H54 (cell line): ENCODE measurements at regions not wholly inside any gene's neighbourhood (a gene's known extent, or its start where the extent isn't known, plus 50 kb on each side); places are given as distances from the start of the nearest gene placed in this dataset.

Source experiments
- DNase-seq: peaks from one replicate; pipeline ENCODE4 v3.0.0; 2011; ENCODE audit warnings: low spot score, mixed read lengths; ENCODE audit not compliant: insufficient read length
- FAIRE-seq: peaks from 3 replicates; lab custom pipeline; 2011; peaks lifted over from hg19 to GRCh38; lab: Jason Lieb, UNC
- POLR2A ChIP-seq: IDR thresholded peaks from 2 replicates; pipeline ENCODE4 v1.6.1; 2011; ENCODE audit warnings: low read depth, mild to moderate bottlenecking, low read length

DNA sequence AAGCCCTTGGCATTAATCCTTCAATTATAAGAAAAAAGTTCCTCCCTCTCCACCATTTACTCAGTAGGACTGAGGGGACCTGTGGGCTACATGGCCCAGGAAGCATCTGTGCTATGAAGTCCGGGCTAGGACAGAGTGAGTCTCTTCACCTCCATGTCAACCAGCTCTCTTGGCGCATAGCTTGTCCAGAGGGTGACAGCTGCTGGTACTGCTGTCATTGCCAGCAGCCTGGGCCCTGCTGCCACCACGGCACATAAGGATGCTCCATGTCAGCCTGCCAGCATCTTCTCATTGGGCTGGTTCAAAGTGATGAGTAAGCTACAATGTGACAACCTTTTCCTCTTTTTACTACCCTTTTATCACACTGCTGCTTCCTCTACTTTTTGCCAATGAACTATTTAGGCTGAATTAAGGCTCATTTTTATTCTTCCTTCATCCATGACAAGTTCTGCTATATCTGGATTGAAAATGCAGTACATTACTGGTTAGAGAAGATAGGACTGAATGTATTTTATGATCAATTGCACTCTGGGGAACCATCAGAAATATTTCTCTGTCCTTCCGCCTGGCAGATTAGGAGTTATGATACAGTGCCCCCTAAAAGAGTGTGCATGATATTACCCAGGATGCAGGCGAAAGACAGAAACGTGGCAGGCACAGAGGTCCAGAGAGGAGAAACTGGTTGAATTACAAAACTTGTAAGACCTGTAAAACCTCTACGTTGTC, 258.9 kb upstream of the TNP1 start:
- no peak for FAIRE-seq
- TF ChIP-seq POLR2A: no peak
- no peak for DNase-seq

DNA sequence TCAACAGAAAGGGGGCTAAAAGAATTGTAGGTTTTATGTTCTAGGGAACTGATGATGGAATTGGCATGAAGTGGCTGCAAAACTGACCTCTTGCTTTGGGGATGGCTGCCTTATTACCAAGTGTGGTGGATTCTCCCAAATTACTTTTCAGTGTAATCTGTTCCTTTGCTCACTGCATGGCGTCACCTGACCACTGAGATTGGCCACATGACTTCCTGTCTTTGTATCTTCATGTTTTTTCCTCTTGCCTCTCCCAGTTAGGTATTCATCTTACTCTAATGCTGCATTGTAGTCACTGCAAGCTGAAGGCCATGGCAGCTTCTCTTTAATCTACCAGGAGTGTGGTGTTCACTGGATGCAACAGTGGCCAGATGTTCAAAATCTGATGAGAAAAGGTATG, 257.7 kb upstream of the TNP1 start:
- no peak for TF ChIP-seq POLR2A
- DNase-seq (no peak), FAIRE-seq (no peak)

DNA sequence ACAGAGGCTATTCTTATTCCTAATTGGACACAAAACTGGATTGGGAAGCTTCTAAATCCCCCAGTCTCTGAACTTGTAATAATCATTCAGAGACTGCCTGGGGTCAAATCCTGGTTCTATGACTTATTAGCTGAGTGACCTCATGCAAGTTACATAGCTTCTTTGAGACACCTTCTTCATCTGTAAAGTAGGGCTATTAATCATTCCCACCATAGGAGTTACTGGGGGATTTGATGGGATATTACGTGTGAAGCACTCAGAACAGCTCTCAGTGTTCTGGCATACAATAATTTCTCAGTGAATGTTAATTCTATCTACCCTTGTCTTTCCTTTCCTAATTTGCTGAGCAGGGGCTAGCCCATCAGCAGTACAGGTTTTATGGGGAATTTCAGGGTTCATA, 256.7 kb upstream of the TNP1 start:
- DNase-seq: no peak
- no peak for TF ChIP-seq POLR2A
- FAIRE-seq: no peak

GRCh38 chr2:217114117-217114516, 254.3 kb upstream of the TNP1 start:
- no peak for DNase-seq
- TF ChIP-seq POLR2A: no peak
- no peak for FAIRE-seq

DNA sequence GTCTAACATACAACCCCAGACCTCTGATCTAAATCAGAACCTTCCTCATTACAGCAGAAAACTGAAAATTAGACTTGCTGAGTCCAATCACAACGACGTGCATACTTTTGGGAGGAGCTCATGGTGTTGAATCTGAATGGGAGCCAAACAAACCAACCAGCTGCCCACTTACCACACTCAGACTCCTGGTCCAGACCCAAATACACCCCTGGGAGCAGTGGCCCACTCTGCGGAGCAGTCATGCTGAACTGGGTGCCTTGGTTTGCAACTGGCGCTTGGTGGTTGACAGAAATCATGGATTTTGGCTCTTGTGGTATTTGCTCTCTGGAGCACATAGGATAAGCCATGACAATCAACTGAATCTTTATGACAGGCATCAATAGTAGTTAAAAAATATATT, 253.6 kb upstream of the TNP1 start:
- no peak for TF ChIP-seq POLR2A
- FAIRE-seq (no peak), DNase-seq (no peak)

GRCh38 chr2:217110550-217110949, 250.7 kb upstream of the TNP1 start:
- FAIRE-seq: no peak
- DNase-seq: no peak
- TF ChIP-seq POLR2A: no peak

DNA sequence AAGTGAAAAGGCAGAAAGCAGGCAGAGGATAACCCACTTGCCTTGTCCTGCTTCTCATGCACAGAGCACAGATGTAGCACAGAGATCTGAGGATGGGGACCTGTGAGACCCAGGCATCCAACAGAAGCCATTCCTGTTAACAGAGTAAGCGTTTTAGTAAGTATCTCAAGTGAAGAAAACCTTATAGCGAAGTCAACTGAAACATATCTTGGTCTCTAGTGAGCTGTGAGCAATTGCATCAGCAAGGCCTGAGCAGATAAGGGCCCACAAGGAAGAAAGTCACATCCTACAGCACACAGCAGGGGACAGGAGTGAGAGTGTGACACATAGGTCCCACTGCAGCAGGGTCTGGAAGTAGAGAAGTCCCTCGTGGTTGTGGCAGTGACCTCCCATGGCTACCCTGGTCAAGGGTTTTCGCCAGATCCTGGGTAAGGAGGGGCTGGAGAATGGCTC, 248.7 kb upstream of the TNP1 start:
- no peak for TF ChIP-seq POLR2A
- DNase-seq: no peak
- FAIRE-seq: no peak

DNA sequence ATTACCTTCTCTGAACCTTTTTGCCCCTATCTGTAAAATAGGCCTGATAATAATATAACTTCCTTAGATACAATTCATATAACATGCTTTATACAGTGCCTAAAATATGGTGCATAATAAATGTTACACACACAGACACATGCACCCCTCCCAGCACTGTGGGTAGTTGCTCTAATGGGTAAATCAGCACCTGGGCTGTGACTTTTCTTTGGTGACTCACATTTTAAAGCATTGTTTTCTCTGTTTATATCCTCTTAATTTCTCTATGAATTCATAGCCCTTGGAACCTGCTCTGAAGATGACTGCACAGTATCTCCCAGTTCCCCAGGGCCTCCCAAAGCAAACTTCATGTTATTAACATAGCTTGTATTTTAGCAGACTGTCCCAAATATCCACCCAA, 248.2 kb upstream of the TNP1 start:
- no peak for TF ChIP-seq POLR2A
- DNase-seq: no peak
- FAIRE-seq: no peak

- FAIRE-seq: no peak
- no peak for TF ChIP-seq POLR2A
- DNase-seq: no peak
Measured at GRCh38 chr2:217107480-217107879, 247.6 kb upstream of the TNP1 start.

- FAIRE-seq (peak; percentile 61), DNase-seq (peak; percentile 16)
- TF ChIP-seq POLR2A: no peak
Measured at GRCh38 chr2:217106650-217107014, 246.8 kb upstream of the TNP1 start.

DNA sequence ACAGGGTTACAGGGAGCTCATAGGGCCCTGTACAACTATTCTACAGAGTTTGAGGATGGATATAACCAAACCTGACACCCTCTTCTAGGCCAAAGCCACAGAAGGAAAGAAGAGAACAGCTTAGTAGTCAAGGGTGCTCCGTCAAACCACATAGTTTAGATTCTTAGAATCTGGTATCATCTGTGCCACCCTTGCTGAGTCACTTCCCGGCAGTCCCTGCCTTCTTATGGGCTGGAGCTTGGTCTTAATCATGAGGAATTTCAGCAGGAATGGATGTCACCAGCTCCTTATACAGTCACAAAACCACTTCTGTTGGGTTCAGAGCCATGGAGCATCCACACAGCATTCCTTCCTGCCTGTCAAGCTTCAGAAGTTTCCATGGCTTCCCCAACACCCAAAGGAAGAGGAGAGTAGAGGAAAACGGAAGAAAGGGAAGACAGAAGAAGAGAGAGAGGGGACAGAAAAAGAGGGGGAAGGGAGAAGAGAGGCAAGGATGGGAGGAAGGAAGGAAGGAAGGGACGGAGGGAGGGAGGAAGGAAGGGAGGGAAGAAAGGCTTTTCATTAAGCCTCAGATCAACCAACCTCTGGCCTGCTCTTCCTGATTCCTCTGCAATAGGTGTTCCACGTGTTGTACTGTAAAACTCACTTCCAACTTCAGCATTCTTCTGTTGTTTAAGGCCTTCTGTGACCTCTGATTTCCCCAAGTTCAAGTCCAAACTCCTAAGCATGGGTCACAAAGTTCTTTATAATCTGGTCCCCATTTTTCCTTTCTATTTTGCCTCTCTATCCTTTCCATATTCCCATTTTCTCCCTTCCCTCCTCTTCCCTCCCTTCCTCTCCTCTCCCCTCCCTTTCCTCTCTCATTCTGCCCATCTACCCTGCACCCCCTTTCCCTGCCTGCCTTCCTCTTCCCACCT, 246.1 kb upstream of the TNP1 start:
- peak; percentile 41 for DNase-seq
- peak; percentile 95 for FAIRE-seq
- no peak for TF ChIP-seq POLR2A

- no peak for TF ChIP-seq POLR2A
- FAIRE-seq (no peak), DNase-seq (no peak)
Measured at GRCh38 chr2:217103752-217104545, 244.1 kb upstream of the TNP1 start.

DNA sequence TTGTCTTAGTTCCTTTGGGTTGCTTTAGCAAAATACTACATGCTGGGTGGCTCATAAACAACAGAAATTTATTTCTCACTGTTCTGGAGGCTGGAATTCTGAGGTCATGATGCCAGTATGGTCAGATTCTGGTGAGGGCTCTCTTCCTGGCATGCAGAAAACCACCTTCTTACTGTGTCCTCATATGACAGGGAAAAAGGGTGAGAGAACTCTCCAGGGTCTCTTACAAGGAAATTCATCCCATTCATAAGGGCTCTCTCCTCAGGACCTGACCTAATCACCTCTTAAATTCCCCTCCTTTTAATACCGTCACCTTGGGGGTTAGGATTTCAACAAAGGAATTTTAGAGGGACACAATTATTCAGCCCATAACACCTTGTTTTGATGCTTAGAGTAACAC, 243.1 kb upstream of the TNP1 start:
- DNase-seq (no peak), FAIRE-seq (no peak)
- no peak for TF ChIP-seq POLR2A

- TF ChIP-seq POLR2A: no peak
- FAIRE-seq (no peak), DNase-seq (no peak)
Measured at GRCh38 chr2:217101972-217102371, 242.1 kb upstream of the TNP1 start.
